ENCODE measurements at regions not wholly inside any gene's neighbourhood (a gene's known extent, or its start where the extent isn't known, plus 50 kb on each side); places are given as distances from the start of the nearest gene placed in this dataset.

GRCh38 chr1:75058424-75058823 is 75.8 kb upstream of the LHX8 start:
- TF ChIP-seq POLR2AphosphoS5 (IDR thresholded peaks at IDR 0.05; ENCODE audit: insufficient read depth in 1 of 2, low read depth in 1 of 2) (no peak), POLR2A (IDR thresholded peaks at IDR 0.05) (no peak), CTCF (IDR thresholded peaks at IDR 0.05) (no peak)
